ENCODE measurements at regions not wholly inside any gene's neighbourhood (a gene's known extent, or its start where the extent isn't known, plus 50 kb on each side); places are given as distances from the start of the nearest gene placed in this dataset.
"Not testable (repeated sequence)": the region's sequence is repeated elsewhere in the genome, so short reads cannot be mapped to it uniquely, and the experiment has no call there.

DNA sequence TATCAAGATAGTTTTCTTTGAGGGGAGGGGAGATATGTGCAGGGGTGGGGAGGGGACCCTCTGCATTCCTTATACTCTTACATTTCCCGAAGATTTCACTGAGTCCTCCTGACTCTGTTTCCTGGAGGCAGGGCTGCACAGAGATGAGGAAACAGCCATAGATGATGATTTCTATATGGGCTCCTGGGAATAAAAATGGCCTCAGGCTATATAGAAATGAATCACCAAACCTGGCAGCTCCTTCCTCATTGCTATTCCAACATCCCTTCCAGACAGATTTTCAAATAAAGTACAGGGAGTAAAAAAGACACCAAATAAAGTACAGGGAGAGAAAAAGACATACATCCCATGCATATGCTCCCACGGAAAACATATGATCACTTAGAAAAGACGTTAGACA, 474.8 kb upstream of the RAB6C start:
- DNase-seq (ENCODE audit: low read depth) = no peak

GRCh38 chr2:129518937-129519336, 460.5 kb upstream of the RAB6C start:
- DNase-seq (ENCODE audit: low read depth) = no peak

- DNase-seq (ENCODE audit: low read depth) = not testable (repeated sequence)
Observed at GRCh38 chr2:129532158-129532557, 447.3 kb upstream of the RAB6C start.

GRCh38 chr2:129548880-129549279, 430.6 kb upstream of the RAB6C start:
- DNase-seq (ENCODE audit: low read depth) = no peak

DNA sequence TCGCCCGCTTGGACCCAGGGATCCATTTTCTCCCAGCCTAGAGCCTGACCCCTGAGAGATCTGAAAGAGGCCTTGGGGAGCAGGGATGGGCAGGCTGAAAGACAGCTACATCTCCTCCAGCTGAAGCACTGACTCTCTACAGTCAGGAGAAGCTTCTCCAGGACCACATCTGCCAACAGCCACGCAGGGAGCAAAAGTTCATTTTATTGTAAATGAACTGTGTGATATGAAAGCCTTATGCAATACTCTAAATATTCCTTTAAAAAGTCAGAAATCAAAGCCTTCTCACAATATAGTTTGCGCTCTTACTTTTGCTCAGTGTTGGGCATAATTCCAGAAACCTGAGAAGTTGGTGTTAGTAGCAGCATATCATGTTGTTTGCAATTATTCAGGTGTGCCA, 428.9 kb upstream of the RAB6C start:
- DNase-seq (ENCODE audit: low read depth) = no peak

DNA sequence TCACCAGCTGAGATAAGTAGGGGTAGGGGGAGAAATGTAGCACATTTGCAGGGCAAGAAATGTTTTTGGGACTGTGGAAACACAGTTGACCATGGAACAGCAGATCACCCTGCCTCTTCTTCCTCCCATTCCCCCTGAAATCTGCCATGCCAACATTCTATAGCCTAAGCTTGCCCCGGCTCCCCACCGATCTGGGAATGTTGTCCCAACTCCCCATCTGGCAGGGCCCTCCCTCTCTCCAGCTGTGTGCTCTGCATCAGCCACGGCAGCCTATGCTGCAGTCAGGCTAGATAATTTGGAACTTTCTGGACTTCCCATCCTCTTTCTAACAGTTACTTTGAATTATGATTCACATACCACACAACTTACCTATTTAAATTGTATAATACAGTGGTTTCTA, 425.1 kb upstream of the RAB6C start:
- no peak for DNase-seq (ENCODE audit: low read depth)

DNA sequence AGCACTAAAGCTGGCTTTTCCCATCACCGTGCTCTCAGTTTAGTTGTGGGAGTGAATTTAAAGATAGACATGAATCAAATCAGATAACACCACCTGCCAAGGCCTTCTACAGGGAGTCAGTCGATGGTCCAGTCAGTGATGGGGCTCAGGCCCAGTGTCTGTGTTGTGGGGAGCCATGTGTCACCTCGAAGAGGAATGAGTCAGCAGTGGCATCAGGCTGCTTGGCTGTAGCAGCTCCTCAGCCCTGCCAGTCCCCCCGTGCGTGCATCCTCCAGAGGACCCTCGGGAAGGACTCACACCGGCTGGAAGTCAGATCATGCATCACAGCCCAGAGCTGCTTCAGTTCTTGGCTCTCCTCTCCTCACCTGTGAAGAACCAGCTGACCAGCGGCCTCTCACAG, 420.4 kb upstream of the RAB6C start:
- DNase-seq (ENCODE audit: low read depth) = no peak

- no peak for DNase-seq (ENCODE audit: low read depth)
Observed at GRCh38 chr2:129565551-129566109, 413.8 kb upstream of the RAB6C start.

DNA sequence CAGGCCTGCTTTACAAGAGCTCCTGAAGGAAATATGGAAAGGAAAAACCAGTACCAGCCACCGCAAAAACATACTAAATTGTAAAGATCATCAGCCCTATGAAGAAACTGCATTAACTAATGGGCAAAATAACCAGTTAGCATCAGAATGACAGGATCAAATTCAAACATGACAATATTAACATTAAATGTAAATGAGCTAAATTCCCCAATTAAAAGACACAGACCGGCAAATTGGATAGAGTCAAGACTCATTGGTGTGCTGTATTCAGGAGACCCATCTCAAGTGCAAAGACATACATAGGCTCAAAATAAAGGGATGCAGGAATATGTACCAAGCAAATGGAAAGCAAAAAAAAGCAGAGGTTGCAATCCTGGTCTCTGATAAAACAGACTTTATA, 408.7 kb upstream of the RAB6C start:
- DNase-seq (ENCODE audit: low read depth) = not testable (repeated sequence)

DNA sequence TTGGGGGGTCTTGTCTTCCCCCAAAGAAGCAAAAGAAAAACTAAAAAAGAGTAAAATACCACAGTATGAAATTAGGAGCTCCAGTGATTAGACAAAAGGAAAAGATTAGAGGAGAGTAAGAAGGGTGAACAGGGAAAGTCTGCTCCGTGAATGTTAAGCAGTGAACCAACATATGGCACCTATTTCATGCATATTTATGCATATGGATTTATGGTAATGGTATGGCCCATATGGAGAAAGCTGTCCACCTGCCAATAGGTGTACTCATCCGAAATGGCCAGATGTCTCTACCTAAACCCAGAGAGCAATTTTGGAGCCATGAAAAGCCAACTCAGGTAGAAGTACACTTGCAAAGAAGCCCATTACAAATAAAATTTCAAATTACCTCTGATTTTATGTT, 404.0 kb upstream of the RAB6C start:
- no peak for DNase-seq (ENCODE audit: low read depth)

GRCh38 chr2:129575880-129576279, 403.6 kb upstream of the RAB6C start:
- DNase-seq (ENCODE audit: low read depth) = no peak

DNA sequence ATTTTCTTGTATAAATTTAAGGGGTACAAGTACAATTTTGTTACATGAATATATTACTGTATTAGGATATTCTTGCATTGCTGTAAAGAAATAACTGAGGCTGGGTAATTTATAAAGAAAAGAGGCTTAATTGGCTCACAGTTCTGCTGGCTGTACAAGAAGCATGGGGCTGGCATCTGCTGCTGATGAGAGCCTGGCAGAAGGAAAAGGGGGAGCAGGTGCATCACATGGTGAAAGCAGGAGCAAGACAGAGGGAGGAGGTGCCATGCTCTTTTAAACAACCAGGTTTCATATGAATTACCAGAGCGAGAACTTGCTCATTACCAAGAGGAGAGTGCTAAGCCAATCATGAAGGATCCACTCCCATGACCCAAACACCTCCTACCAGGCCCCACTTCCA, 399.5 kb upstream of the RAB6C start:
- DNase-seq (ENCODE audit: low read depth) = no peak

DNA sequence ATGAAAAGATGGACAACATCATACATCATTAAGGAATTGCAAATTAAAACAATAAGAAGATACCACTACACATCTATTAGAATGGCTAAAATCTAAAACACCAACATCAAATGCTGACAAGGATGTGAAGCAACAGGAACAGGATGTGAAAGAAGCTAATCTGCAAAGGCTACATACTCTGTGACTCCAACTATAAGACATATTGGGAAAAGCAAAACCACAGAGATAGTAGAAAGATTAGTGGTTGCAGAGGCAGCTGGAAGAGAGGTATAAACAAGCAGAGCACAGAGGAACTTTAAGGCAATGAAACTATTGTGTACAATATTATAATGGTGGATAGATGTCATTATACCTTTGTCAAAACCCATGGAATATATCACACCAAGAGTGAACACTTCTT, 393.7 kb upstream of the RAB6C start:
- DNase-seq (ENCODE audit: low read depth) = no peak

DNA sequence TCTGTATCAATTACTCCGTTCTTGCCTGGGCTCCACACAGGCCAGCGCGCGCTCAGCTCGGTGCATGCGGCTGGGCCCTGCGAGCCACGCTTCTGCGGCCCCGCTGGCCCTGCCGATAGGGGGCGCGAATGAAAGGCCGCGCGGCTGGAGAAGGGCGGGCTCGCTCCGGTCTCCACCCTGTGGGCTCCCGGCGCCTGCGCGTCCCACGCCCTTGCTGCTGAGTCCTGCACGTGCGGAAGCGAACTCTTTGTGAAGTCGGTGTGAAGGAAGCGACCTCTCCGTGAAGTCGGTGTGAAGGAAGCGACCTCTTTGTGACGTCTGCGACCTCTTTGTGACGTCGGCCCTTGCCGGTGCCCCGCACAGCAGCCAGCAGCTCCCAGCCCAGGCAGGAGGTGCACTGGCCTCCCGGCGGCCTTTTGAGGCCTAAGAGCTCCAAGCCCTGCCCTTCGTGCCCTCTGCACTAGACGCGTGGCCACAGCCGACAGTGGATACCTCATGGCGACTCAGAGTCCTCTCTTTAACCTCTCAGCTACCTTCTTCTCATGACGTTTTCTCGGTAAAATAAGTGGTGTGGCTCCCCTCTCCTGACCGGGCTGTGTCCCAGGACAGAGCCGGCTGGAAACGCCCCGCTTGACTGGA, 391.9 kb upstream of the RAB6C start:
- no peak for DNase-seq (ENCODE audit: low read depth)

GRCh38 chr2:129604560-129604959, 374.9 kb upstream of the RAB6C start:
- DNase-seq (ENCODE audit: low read depth) = no peak

DNA sequence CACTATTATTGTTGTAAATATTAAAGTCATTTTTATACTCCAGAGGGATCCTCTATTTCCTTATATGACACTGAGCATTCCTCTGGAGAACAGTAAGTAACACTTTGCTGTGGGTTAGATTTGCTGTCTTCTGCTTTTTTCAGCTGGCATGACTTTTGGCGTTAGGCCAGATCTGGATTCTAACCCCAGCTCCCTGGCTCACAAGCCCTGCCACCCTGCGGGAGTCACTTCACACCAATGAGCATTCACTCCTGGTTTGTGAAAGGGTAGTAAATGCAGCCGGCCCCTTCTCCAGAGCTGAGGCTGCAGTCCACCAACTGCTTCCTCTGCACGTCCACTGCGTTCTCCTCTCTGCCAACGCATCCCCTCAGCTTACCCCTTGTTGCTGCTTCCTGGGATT, 373.8 kb upstream of the RAB6C start:
- DNase-seq (ENCODE audit: low read depth) = no peak

DNA sequence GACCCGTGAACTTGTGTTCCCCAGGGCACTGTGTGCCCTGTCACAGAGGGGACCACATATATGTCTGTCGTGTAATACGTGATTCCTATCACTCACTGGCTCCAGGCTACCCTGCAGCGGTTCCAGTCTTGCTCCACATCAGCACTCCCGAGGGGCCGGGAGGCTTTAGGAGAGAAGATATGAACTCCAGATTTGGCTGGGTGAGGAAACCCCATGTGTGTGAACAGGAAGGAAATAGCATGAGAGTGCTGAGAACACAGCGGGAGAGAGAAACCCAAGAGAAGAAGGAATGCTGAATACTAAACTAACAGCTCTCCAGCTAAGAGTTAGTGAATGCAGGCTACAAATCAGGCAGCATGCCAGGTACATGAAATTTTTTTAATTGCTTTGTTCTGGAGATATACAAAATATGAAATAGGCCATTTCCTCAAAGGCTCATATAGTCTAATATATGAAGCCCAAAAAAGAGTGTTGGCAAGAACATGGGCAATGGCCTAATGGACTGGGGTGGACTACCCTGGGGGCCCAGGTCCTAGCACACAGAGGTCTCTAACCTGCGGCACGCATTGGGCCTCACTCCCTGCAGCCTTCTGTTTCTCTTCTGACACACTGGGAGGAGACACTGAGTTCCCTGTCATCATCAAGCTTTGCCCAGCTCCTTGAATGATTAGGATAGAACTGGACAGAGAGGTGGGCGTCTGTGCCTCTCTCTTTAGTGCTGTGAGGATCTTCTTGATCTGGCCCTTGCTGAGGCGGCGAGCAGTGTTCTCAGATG, 372.8 kb upstream of the RAB6C start:
- DNase-seq (ENCODE audit: low read depth) = no peak

- DNase-seq (ENCODE audit: low read depth) = no peak
Observed at GRCh38 chr2:129609224-129609623, 370.2 kb upstream of the RAB6C start.

GRCh38 chr2:129610766-129611165, 368.7 kb upstream of the RAB6C start:
- no peak for DNase-seq (ENCODE audit: low read depth)

DNA sequence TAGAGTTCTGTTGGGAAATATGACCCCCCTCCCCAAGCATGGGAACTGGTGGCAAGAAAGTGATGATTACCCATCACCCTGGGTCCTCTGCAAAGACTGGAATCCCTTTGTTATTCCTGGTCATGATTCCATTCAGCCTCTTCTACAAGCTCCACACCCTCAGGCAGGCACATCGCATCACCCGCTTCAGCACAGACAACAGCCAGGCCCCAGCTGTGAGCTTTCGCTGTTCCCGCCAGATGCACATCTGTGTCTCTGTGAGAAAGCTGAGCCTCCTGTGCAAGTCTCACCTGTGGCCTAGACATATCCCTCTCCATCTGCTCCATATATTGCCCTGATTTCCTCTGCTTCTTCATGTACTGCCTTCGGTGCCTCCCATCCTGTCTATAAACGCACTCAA, 368.0 kb upstream of the RAB6C start:
- DNase-seq (ENCODE audit: low read depth) = no peak

GRCh38 chr2:129619471-129619870, 360.0 kb upstream of the RAB6C start:
- DNase-seq (ENCODE audit: low read depth) = no peak

GRCh38 chr2:129620411-129620810, 359.1 kb upstream of the RAB6C start:
- no peak for DNase-seq (ENCODE audit: low read depth)

GRCh38 chr2:129623783-129624182, 355.7 kb upstream of the RAB6C start:
- no peak for DNase-seq (ENCODE audit: low read depth)

Measured in forelimb muscle (tissue), 1 donor.